ENCODE measurements at regions not wholly inside any gene's neighbourhood (a gene's known extent, or its start where the extent isn't known, plus 50 kb on each side); places are given as distances from the start of the nearest gene placed in this dataset.

DNA sequence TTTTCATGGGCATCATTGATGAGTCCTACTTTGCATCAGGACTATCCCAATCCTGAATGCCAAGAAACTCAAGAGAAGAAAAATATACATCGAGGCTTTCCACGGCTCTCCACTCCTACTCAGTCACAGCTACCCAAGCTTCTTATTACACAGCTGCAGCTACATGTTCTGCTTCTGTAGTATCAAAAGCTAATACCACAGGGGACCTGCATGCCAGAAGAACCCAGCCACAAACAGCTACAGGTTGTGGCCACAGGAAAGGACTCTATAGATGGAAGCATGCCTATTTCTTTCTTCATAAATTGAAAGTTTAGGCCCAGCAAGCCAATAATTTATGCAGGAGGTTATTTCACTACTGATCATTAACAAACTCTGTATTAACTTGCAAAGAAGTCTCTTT is 209.7 kb upstream of the EGLN3 start:
- no peak for TF ChIP-seq CTCF (IDR thresholded peaks at IDR 0.05)
- no peak for TF ChIP-seq EZH2 (IDR thresholded peaks at IDR 0.05; ENCODE audit: borderline replicate concordance, insufficient read depth, low read depth, low read length, poor library complexity, severe bottlenecking)
